ENCODE measurements at regions not wholly inside any gene's neighbourhood (a gene's known extent, or its start where the extent isn't known, plus 50 kb on each side); places are given as distances from the start of the nearest gene placed in this dataset.

DNA sequence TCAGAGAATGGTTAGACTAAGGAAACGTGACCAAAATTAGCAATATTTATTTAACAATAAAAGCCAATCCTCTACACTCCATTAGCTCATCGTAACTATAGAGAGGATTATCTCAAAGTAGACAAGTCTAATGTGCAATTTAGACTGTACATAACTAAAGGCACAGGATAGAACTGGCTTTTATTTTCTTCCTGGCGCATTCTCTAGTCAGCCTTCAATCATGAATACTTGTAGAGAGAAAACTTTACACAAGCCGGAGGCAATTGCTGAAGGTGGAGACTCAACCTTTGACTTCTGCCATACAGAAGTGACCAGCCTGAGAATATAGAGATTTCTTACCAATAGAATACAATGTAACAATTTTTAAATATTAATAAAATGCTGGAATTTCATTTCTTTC is 777.9 kb downstream of the LTN1 start:
- no peak for TF ChIP-seq YY1 (IDR thresholded peaks at IDR 0.05; ENCODE audit: low read depth)
- TF ChIP-seq, protein P1, sequence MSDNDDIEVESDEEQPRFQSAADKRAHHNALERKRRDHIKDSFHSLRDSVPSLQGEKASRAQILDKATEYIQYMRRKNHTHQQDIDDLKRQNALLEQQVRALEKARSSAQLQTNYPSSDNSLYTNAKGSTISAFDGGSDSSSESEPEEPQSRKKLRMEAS (IDR thresholded peaks at IDR 0.05): no peak
- no peak for TF ChIP-seq RAD21 (IDR thresholded peaks at IDR 0.05; ENCODE audit: low read depth)
- TF ChIP-seq, protein P2, sequence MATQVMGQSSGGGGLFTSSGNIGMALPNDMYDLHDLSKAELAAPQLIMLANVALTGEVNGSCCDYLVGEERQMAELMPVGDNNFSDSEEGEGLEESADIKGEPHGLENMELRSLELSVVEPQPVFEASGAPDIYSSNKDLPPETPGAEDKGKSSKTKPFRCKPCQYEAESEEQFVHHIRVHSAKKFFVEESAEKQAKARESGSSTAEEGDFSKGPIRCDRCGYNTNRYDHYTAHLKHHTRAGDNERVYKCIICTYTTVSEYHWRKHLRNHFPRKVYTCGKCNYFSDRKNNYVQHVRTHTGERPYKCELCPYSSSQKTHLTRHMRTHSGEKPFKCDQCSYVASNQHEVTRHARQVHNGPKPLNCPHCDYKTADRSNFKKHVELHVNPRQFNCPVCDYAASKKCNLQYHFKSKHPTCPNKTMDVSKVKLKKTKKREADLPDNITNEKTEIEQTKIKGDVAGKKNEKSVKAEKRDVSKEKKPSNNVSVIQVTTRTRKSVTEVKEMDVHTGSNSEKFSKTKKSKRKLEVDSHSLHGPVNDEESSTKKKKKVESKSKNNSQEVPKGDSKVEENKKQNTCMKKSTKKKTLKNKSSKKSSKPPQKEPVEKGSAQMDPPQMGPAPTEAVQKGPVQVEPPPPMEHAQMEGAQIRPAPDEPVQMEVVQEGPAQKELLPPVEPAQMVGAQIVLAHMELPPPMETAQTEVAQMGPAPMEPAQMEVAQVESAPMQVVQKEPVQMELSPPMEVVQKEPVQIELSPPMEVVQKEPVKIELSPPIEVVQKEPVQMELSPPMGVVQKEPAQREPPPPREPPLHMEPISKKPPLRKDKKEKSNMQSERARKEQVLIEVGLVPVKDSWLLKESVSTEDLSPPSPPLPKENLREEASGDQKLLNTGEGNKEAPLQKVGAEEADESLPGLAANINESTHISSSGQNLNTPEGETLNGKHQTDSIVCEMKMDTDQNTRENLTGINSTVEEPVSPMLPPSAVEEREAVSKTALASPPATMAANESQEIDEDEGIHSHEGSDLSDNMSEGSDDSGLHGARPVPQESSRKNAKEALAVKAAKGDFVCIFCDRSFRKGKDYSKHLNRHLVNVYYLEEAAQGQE (IDR thresholded peaks at IDR 0.05; ENCODE audit: low read depth): no peak
- no peak for TF ChIP-seq TEAD4 (IDR thresholded peaks at IDR 0.05)
- no peak for TF ChIP-seq CREB1 (IDR thresholded peaks at IDR 0.05; ENCODE audit: low read depth)
- no peak for TF ChIP-seq EP300 (IDR thresholded peaks at IDR 0.05; ENCODE audit: borderline replicate concordance)
- TF ChIP-seq NFIC (IDR thresholded peaks at IDR 0.05): no peak
- TF ChIP-seq, protein P3, sequence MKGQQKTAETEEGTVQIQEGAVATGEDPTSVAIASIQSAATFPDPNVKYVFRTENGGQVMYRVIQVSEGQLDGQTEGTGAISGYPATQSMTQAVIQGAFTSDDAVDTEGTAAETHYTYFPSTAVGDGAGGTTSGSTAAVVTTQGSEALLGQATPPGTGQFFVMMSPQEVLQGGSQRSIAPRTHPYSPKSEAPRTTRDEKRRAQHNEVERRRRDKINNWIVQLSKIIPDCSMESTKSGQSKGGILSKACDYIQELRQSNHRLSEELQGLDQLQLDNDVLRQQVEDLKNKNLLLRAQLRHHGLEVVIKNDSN (IDR thresholded peaks at IDR 0.05): no peak

Data from Ishikawa (cell line).